ENCODE measurements at regions not wholly inside any gene's neighbourhood (a gene's known extent, or its start where the extent isn't known, plus 50 kb on each side); places are given as distances from the start of the nearest gene placed in this dataset.

DNA sequence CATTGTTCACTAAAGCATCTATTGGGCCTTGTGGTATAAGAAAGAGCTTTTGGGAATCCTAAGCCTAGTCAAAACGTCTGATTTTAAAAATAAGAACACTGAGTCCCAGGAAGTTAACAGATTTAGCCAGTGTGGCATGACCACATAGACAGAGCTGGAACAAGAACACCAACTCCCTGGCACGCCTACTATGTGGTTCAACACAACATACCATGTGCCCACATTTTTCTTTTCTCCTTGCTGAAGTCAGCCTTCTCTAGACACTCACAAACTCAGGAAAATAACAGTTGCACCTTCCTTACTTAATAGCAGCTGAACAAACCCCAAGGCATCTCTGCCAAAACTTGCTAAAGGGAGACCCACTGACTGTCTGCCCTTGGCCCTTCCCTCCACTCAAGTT lies 124.8 kb downstream of the C1D start:
- Histone ChIP-seq H3K4me3 (ENCODE audit: control insufficient read depth in 2 of 3, extremely low read depth in 1 of 3, insufficient read depth in 2 of 3, low read depth in 1 of 3, low read length in 3 of 3) (no peak overlapping the region), H3K4me1 (ENCODE audit: control insufficient read depth, extremely low read depth, insufficient read depth, low read length) (peaks cover 9% of the 10 kb centered on the region), H4K20me1 (ENCODE audit: control insufficient read depth, extremely low read depth, insufficient read depth, low read length) (no peaks in the 10 kb centered on the region), H3K9ac (ENCODE audit: control insufficient read depth, extremely low read depth, insufficient read depth, low read length) (no peak overlapping the region), H3K27me3 (ENCODE audit: control insufficient read depth, extremely low read depth, insufficient read depth, low read length) (no peaks in the 10 kb centered on the region), H3K9me3 (ENCODE audit: control insufficient read depth, low read depth, low read length) (peaks cover 2% of the 10 kb centered on the region), H3K36me3 (ENCODE audit: control insufficient read depth in 2 of 2, extremely low read depth in 1 of 2, insufficient read depth in 2 of 2, low read length in 2 of 2) (no peaks in the 10 kb centered on the region), H3K4me2 (ENCODE audit: control insufficient read depth, extremely low read depth, insufficient read depth, low read depth, low read length) (peak overlapping the region; percentile 28), H3K79me2 (ENCODE audit: control insufficient read depth, insufficient read depth, low read length) (no peaks in the 10 kb centered on the region), H3K27ac (ENCODE audit: control insufficient read depth, insufficient read depth, low read length) (no peak overlapping the region), H3K9me1 (ENCODE audit: control insufficient read depth, extremely low read depth, insufficient read depth, low read length) (no peaks in the 10 kb centered on the region), H2AFZ (ENCODE audit: control insufficient read depth, low read length) (peak overlapping the region; percentile 51)
- dilution Hi-C loops (cut with MboI; ENCODE audit: extremely low pct_ligation_motif_present, low sequenced_read_pairs): no loop called here
- no peak for TF ChIP-seq EZH2 (IDR thresholded peaks at IDR 0.05; ENCODE audit: low read length)
- TF ChIP-seq, protein P1, sequence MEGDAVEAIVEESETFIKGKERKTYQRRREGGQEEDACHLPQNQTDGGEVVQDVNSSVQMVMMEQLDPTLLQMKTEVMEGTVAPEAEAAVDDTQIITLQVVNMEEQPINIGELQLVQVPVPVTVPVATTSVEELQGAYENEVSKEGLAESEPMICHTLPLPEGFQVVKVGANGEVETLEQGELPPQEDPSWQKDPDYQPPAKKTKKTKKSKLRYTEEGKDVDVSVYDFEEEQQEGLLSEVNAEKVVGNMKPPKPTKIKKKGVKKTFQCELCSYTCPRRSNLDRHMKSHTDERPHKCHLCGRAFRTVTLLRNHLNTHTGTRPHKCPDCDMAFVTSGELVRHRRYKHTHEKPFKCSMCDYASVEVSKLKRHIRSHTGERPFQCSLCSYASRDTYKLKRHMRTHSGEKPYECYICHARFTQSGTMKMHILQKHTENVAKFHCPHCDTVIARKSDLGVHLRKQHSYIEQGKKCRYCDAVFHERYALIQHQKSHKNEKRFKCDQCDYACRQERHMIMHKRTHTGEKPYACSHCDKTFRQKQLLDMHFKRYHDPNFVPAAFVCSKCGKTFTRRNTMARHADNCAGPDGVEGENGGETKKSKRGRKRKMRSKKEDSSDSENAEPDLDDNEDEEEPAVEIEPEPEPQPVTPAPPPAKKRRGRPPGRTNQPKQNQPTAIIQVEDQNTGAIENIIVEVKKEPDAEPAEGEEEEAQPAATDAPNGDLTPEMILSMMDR (optimal IDR thresholded peaks at IDR 0.05 in 1 of 3, IDR thresholded peaks at IDR 0.05 in 1 of 3, conservative IDR thresholded peaks at IDR 0.05 in 1 of 3; ENCODE audit: extremely low read depth in 1 of 3, insufficient read depth in 2 of 3, low read length in 3 of 3): no peak
- DNase-seq (ENCODE audit: low read depth, low spot score): peak; percentile 30
- peak; percentile 91 for FAIRE-seq

DNA sequence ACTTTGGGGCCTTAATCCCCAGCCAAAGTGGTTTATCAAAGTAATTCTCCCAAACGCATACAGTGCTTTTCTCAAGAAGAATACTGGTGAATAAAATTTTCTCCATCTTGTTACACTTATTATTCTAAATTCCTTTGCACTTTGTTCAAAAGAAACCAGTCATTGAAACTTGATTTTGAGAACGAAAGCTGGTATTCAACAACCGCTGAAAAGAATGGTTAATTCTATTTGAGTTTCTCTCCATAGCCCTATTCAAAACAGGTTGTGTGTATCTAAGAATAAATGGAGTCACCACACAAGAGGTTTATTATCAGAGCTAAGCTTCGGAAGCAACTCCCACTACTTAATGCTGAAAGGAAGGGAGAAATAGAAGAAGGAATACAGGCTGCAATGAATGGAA lies 117.7 kb downstream of the C1D start:
- Histone ChIP-seq H3K27me3 (ENCODE audit: control insufficient read depth, extremely low read depth, insufficient read depth, low read length) (no peaks in the 10 kb centered on the region), H3K4me2 (ENCODE audit: control insufficient read depth, extremely low read depth, insufficient read depth, low read depth, low read length) (no peak overlapping the region), H3K27ac (ENCODE audit: control insufficient read depth, insufficient read depth, low read length) (no peak overlapping the region), H3K9ac (ENCODE audit: control insufficient read depth, extremely low read depth, insufficient read depth, low read length) (no peak overlapping the region), H3K9me3 (ENCODE audit: control insufficient read depth, low read depth, low read length) (peaks cover 2% of the 10 kb centered on the region), H3K79me2 (ENCODE audit: control insufficient read depth, insufficient read depth, low read length) (no peaks in the 10 kb centered on the region), H4K20me1 (ENCODE audit: control insufficient read depth, extremely low read depth, insufficient read depth, low read length) (no peaks in the 10 kb centered on the region), H3K4me1 (ENCODE audit: control insufficient read depth, extremely low read depth, insufficient read depth, low read length) (no peaks in the 10 kb centered on the region), H3K36me3 (ENCODE audit: control insufficient read depth in 2 of 2, extremely low read depth in 1 of 2, insufficient read depth in 2 of 2, low read length in 2 of 2) (no peaks in the 10 kb centered on the region), H3K4me3 (ENCODE audit: control insufficient read depth in 2 of 3, extremely low read depth in 1 of 3, insufficient read depth in 2 of 3, low read depth in 1 of 3, low read length in 3 of 3) (no peak overlapping the region), H2AFZ (ENCODE audit: control insufficient read depth, low read length) (no peak overlapping the region), H3K9me1 (ENCODE audit: control insufficient read depth, extremely low read depth, insufficient read depth, low read length) (no peaks in the 10 kb centered on the region)
- dilution Hi-C loops (cut with MboI; ENCODE audit: extremely low pct_ligation_motif_present, low sequenced_read_pairs): no loop called here
- FAIRE-seq: no peak
- TF ChIP-seq EZH2 (IDR thresholded peaks at IDR 0.05; ENCODE audit: low read length): no peak
- TF ChIP-seq, protein P1 (optimal IDR thresholded peaks at IDR 0.05 in 1 of 3, IDR thresholded peaks at IDR 0.05 in 1 of 3, conservative IDR thresholded peaks at IDR 0.05 in 1 of 3; ENCODE audit: extremely low read depth in 1 of 3, insufficient read depth in 2 of 3, low read length in 3 of 3): no peak
- DNase-seq (ENCODE audit: low read depth, low spot score): no peak
